Endodermal cell (in vitro differentiated cells): ENCODE measurements at regions not wholly inside any gene's neighbourhood (a gene's known extent, or its start where the extent isn't known, plus 50 kb on each side); places are given as distances from the start of the nearest gene placed in this dataset.
"Not testable (repeated sequence)": the region's sequence is repeated elsewhere in the genome, so short reads cannot be mapped to it uniquely, and the experiment has no call there.

ENCODE experiments used
- DNase-seq: peaks from one replicate; pipeline ENCODE4 v3.0.0-alpha.2; 2017
- H3K27ac ChIP-seq: 2 replicates; pipeline ENCODE4 v1.5.1; 2013; ENCODE audit warnings: mild to moderate bottlenecking, low read depth, low read length, moderate library complexity
- H3K27me3 ChIP-seq: 2 replicates; pipeline ENCODE4 v1.6.1; 2013; ENCODE audit warnings: mild to moderate bottlenecking, low read length, moderate library complexity; ENCODE audit not compliant: insufficient read depth, control insufficient read depth, poor library complexity, severe bottlenecking
- H3K36me3 ChIP-seq: 2 replicates; pipeline ENCODE4 v1.7.0; 2013; ENCODE audit warnings: mild to moderate bottlenecking, low read length, moderate library complexity; ENCODE audit not compliant: control insufficient read depth, insufficient read depth
- H3K4me1 ChIP-seq: one replicate; pipeline ENCODE4 v1.7.0; 2013; ENCODE audit warnings: low read length; ENCODE audit not compliant: control insufficient read depth, insufficient read depth
- H3K4me3 ChIP-seq: 2 replicates; pipeline ENCODE4 v1.5.1; 2013; ENCODE audit warnings: mild to moderate bottlenecking, low read length, moderate library complexity
- H3K9ac ChIP-seq: 2 replicates; pipeline ENCODE4 v1.6.1; 2013; ENCODE audit warnings: mild to moderate bottlenecking, low read length, moderate library complexity; ENCODE audit not compliant: poor library complexity, severe bottlenecking; ENCODE audit errors: extremely low read depth
- H3K9me3 ChIP-seq: 2 replicates; pipeline ENCODE4 v1.6.1; 2013; ENCODE audit warnings: mild to moderate bottlenecking, low read length, moderate library complexity; ENCODE audit not compliant: control insufficient read depth
- H3K27ac Mint-ChIP-seq: 2 replicates; pipeline ENCODE4 v1.8.0; 2020; ENCODE audit warnings: mixed read lengths
- H3K27me3 Mint-ChIP-seq: 2 replicates; pipeline ENCODE4 v1.8.0; 2021; ENCODE audit warnings: mild to moderate bottlenecking, mixed read lengths; ENCODE audit not compliant: insufficient read depth
- H3K36me3 Mint-ChIP-seq: 2 replicates; pipeline ENCODE4 v1.8.0; 2020; ENCODE audit warnings: low read depth, mixed read lengths
- H3K4me1 Mint-ChIP-seq: 2 replicates; pipeline ENCODE4 v1.8.0; 2020; ENCODE audit warnings: mixed read lengths
- H3K4me3 Mint-ChIP-seq: 2 replicates; pipeline ENCODE4 v1.8.0; 2020; ENCODE audit warnings: mild to moderate bottlenecking, moderate library complexity, mixed read lengths
- H3K9me3 Mint-ChIP-seq: 2 replicates; pipeline ENCODE4 v1.8.0; 2020; ENCODE audit warnings: mild to moderate bottlenecking, mixed read lengths
- WGBS, 2 experiments: methylation state at CpG; one replicate each; pipeline versions ENCODE4 v1.1.5 to v1.1.7; 2013; ENCODE audit warnings: missing lambda C conversion rate in 2 of 2, mixed read lengths in 1 of 2; ENCODE audit not compliant: insufficient coverage in 1 of 2, insufficient read length in 1 of 2; 5-methylcytosine and 5-hydroxymethylcytosine counted together
- TF ChIP-seq, protein P1 (sequence below): fragments of 200-600 bp; sonication (generic); conservative IDR thresholded peaks from 2 replicates; pipeline ENCODE4 v1.5.0; 2021; ENCODE audit warnings: antibody characterized with exemption, mild to moderate bottlenecking

GRCh38 chr1:224012162-224012561 is 101.7 kb upstream of the FBXO28 start:
- 79 to 85% methylated on average over 15 of the region's 15 CpGs for WGBS, 2 experiments
- not testable (repeated sequence) for H3K27me3 Mint-ChIP-seq
- peaks cover 74% of the 10 kb centered on the region for H3K9me3 ChIP-seq

DNA sequence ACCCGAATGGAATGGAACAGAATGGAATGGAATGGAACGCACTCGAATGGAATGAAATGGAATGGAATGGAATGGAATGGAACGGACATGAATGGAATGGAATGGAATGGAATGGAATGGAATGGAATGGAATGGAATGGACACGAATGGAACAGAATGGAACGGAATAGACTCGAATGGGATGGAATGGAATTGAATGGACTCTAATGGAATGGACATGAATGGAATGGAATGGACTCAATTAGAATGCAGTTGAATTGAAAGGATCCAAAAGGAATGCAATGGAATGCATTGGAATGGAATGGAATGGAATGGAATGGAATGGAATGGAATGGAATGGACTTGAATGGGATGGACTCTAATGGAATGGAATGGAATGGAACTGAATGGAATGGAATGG is 102.2 kb upstream of the FBXO28 start:
- H3K4me1 Mint-ChIP-seq, H3K27ac Mint-ChIP-seq, H3K27ac ChIP-seq, H3K36me3 ChIP-seq, H3K4me1 ChIP-seq, DNase-seq, H3K27me3 Mint-ChIP-seq, H3K4me3 Mint-ChIP-seq, H3K9ac ChIP-seq, H3K27me3 ChIP-seq: not testable (repeated sequence)
- WGBS, 2 experiments = 71 to 83% methylated on average over 6 to 7 of the region's 7 CpGs
- peaks cover 17% of the 10 kb centered on the region for H3K9me3 Mint-ChIP-seq
- Histone ChIP-seq H3K9me3 (peaks cover 76% of the 10 kb centered on the region), H3K4me3 (peak overlapping the region; percentile 71)
- peaks cover 24% of the 10 kb centered on the region for H3K36me3 Mint-ChIP-seq

More at GRCh38 chr1:224012162-224012561, 101.7 kb upstream of the FBXO28 start:
- not testable (repeated sequence) for DNase-seq, H3K27ac Mint-ChIP-seq, H3K4me1 Mint-ChIP-seq, H3K4me1 ChIP-seq, H3K9ac ChIP-seq, H3K27ac ChIP-seq, H3K36me3 ChIP-seq, H3K27me3 ChIP-seq, H3K4me3 Mint-ChIP-seq
- H3K4me3 ChIP-seq = peak overlapping the region; percentile 71
- Mint-ChIP-seq H3K9me3 (peaks cover 16% of the 10 kb centered on the region), H3K36me3 (peaks cover 23% of the 10 kb centered on the region)

- DNase-seq, H3K27me3 Mint-ChIP-seq, H3K27ac Mint-ChIP-seq, H3K27ac ChIP-seq, H3K27me3 ChIP-seq, H3K9ac ChIP-seq, H3K4me1 Mint-ChIP-seq, H3K4me3 Mint-ChIP-seq, H3K4me1 ChIP-seq: not testable (repeated sequence)
- peaks cover 29% of the 10 kb centered on the region for H3K36me3 Mint-ChIP-seq
- peaks cover 22% of the 10 kb centered on the region for H3K9me3 Mint-ChIP-seq
- Histone ChIP-seq H3K36me3 (peaks cover 11% of the 10 kb centered on the region), H3K9me3 (peaks cover 80% of the 10 kb centered on the region), H3K4me3 (peak overlapping the region; percentile 67)
- 93 to 94% methylated on average over 6 to 7 of the region's 7 CpGs for WGBS, 2 experiments
Observed at GRCh38 chr1:224011153-224011552, 102.8 kb upstream of the FBXO28 start.

GRCh38 chr1:224005973-224006372 is 107.9 kb upstream of the FBXO28 start:
- H3K27me3 ChIP-seq, H3K27ac ChIP-seq, DNase-seq, H3K4me3 Mint-ChIP-seq, H3K4me1 ChIP-seq, H3K9ac ChIP-seq, H3K27me3 Mint-ChIP-seq, H3K4me1 Mint-ChIP-seq, H3K27ac Mint-ChIP-seq, H3K4me3 ChIP-seq: not testable (repeated sequence)
- Mint-ChIP-seq H3K9me3 (peaks cover 36% of the 10 kb centered on the region), H3K36me3 (peaks cover 47% of the 10 kb centered on the region)
- 100% methylated on average over 2 of the region's 3 CpGs for WGBS, 2 experiments
- Histone ChIP-seq H3K36me3 (peaks cover 24% of the 10 kb centered on the region), H3K9me3 (peaks cover 40% of the 10 kb centered on the region)

GRCh38 chr1:224004552-224005315 is 109.2 kb upstream of the FBXO28 start:
- H3K27ac Mint-ChIP-seq = not testable (repeated sequence)
- H3K4me3 ChIP-seq = peak overlapping the region; percentile 50

GRCh38 chr1:224003896-224004295 is 110.0 kb upstream of the FBXO28 start:
- H3K27ac Mint-ChIP-seq, H3K4me1 ChIP-seq, H3K27me3 ChIP-seq, H3K4me3 ChIP-seq, H3K4me1 Mint-ChIP-seq, H3K4me3 Mint-ChIP-seq, H3K27me3 Mint-ChIP-seq, DNase-seq, H3K27ac ChIP-seq, H3K9ac ChIP-seq: not testable (repeated sequence)
- H3K36me3 Mint-ChIP-seq = peaks cover 39% of the 10 kb centered on the region
- peaks cover 24% of the 10 kb centered on the region for H3K36me3 ChIP-seq
- peaks cover 34% of the 10 kb centered on the region for H3K9me3 ChIP-seq
- no CpG with 5 or more reads among the region's 1 CpG for WGBS, 2 experiments
- peaks cover 35% of the 10 kb centered on the region for H3K9me3 Mint-ChIP-seq

More at GRCh38 chr1:224004552-224005315, 109.2 kb upstream of the FBXO28 start:
- not testable (repeated sequence) for H3K9ac ChIP-seq, H3K27ac ChIP-seq, H3K27me3 ChIP-seq, H3K4me1 Mint-ChIP-seq, H3K27me3 Mint-ChIP-seq, H3K4me1 ChIP-seq, H3K4me3 Mint-ChIP-seq
- WGBS, 2 experiments = 85% methylated on average over 4 of the region's 4 CpGs; no CpG with 5 or more reads in 1 of the 2 experiments
- Mint-ChIP-seq H3K9me3 (peaks cover 36% of the 10 kb centered on the region), H3K36me3 (peaks cover 42% of the 10 kb centered on the region)
- peak; percentile 79 for DNase-seq
- Histone ChIP-seq H3K9me3 (peaks cover 35% of the 10 kb centered on the region), H3K36me3 (peaks cover 24% of the 10 kb centered on the region)
- TF ChIP-seq, protein P1, sequence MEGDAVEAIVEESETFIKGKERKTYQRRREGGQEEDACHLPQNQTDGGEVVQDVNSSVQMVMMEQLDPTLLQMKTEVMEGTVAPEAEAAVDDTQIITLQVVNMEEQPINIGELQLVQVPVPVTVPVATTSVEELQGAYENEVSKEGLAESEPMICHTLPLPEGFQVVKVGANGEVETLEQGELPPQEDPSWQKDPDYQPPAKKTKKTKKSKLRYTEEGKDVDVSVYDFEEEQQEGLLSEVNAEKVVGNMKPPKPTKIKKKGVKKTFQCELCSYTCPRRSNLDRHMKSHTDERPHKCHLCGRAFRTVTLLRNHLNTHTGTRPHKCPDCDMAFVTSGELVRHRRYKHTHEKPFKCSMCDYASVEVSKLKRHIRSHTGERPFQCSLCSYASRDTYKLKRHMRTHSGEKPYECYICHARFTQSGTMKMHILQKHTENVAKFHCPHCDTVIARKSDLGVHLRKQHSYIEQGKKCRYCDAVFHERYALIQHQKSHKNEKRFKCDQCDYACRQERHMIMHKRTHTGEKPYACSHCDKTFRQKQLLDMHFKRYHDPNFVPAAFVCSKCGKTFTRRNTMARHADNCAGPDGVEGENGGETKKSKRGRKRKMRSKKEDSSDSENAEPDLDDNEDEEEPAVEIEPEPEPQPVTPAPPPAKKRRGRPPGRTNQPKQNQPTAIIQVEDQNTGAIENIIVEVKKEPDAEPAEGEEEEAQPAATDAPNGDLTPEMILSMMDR = peak; percentile 68
